GM18508 (cell line): ENCODE measurements at regions not wholly inside any gene's neighbourhood (a gene's known extent, or its start where the extent isn't known, plus 50 kb on each side); places are given as distances from the start of the nearest gene placed in this dataset.

Experiments used
- ATAC-seq: cut with Tn5 transposase; IDR thresholded peaks from one replicate; pipeline ENCODE4 v1.9.1; 2021; ENCODE audit warnings: moderate number of reproducible peaks; ENCODE audit not compliant: insufficient read depth, unreplicated experiment

DNA sequence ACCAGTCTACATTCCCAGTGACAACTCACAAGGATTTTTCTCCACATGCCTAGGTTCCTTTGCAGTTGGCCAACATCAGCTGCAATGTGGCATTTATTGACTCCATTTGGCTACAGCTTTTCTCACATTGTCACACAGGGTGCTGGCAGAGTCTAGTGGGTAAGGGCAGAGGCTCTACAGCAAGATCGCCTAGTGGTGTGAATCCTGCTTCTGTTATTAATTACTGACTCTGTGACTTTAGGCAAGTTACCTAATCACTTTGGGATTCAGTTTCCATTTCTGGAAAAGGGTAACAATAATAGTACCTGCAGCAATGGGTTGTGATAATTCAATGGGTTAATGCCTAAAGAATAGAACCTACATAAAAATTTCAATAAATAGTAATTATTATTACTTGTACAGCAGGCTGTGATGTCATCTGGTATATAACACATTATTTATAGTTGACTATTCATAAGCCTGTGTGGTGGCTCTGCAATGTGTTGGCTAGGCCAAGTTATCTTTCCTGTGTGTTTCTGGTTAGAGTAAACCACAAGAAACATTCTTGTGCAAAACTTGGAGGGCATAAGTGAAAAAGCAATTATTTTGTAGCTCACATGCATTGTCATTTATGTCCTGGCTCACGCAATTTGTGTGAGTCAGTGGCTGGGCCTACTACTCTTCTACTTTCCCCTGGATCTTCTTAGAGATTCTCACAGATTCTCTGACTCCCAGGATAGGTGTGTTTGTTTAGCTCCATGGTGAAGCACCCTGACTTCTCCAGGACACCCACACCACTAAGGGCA is 59.5 kb downstream of the PTGS2 start:
- no peak for ATAC-seq

GRCh38 chr1:186618401-186619170 is 61.6 kb downstream of the PTGS2 start:
- peak; percentile 100 for ATAC-seq

DNA sequence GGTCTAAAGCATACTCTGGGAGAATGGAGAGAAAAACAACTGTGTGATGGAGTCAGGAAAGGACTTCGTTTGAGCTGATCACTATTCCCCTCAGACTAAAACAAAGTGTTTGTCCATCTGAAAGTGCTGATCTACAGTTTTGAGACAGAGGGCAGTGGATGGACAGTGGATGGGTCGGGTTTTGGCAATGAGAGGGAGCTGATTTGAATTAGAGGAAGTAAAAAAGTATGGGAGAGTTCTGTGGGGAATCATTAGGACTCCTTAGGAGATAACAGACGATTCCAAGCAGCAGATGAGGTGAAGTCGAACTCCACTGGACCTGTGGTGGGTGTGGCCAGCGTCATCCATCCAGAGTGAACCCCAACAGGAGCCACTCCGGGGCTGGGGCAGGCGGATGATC is 62.3 kb downstream of the PTGS2 start:
- no peak for ATAC-seq

- no peak for ATAC-seq
Measured at GRCh38 chr1:186616511-186616910, 63.7 kb downstream of the PTGS2 start.

- no peak for ATAC-seq
Measured at GRCh38 chr1:186615332-186615731, 64.9 kb downstream of the PTGS2 start.

DNA sequence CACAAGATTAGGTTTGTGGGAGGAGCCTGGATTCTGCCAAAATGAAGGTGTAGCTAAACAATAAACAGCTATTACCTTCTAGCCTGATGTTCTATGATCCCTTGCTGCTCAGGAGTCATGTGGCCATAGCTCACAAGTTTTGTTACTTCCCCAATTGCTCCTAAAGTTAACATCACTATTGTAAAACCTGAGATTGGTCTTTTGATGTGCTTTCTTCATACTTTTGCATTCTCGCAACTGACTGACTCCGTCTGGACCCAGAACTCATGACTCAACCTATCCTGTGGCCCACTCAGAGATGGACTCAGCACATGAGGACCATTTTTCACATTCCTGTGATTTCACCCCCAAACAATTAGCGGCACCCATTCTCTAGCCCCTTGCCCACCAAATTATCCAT is 69.1 kb downstream of the PTGS2 start:
- no peak for ATAC-seq

- ATAC-seq = no peak
Measured at GRCh38 chr1:186609183-186609582, 71.0 kb downstream of the PTGS2 start.

- no peak for ATAC-seq
Measured at GRCh38 chr1:186605762-186606350, 74.4 kb downstream of the PTGS2 start.

DNA sequence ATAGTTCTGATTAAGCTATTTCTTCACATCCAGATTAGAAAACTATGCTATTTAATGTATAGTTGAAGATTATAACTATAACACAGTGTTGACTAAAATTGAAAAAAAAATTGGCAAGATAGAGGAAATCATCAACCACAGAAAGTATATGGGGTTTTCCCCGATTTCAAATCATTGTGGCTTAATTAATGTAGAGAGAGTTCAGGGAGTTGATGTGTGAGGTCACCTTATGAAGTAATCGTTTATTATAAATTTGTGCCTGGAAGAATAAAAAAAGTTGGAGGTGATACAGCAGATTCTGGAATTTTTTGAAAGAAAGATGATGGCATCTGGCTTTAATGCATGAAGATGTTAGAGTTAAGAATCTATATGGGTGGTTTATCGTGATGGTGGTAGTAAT is 84.3 kb downstream of the PTGS2 start:
- ATAC-seq = peak; percentile 68

DNA sequence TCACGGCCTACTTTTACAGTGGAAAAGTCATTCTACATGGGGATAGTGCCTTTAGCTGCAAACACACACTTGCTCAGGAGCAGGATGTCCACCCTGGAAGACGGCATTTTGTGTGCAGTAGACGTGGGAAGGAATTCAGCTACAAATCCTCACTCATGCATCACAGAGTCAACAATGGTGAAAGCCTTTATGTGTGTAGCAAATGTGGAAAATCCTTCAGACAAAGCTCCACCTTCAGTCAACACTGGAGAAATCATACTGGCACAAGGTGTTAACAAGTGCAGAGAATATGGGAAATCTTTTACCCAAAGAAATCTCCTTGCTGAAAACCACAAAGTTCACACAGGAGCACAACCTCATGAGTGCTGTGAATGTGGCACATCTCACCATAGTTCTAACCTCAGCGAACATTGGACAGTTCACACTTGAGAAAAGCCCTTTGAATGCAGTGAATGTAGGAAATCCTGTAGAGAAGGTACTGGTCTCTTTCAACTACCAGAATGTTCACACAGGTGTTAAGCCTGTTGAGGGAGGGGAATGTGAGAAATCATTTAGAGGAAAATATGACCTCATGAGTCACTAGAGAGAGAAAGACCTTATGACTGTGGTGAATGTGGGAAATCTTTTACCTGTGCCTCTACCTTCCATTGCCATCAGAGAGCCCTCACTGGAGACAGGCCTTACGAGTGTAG is 101.8 kb downstream of the PTGS2 start:
- ATAC-seq = no peak

DNA sequence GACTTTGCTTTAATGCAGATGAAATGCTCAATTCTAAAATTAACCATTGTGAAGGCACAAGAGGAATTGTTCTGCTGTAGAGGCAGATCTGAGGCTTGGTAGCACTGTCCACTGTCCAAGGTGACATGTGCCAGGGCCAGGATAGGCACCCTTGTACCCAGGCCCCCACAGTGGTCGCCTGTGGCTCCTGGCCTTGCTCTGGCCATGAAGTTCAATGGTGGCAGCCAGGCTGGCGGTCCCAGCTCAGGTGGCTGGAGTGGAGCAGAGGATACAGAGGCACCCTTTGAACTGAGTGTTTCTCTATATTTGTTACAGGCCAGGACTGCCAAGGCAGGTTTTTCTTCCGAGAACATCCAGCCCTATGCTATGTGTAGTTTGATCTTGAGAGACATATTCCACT is 102.6 kb downstream of the PTGS2 start:
- no peak for ATAC-seq

DNA sequence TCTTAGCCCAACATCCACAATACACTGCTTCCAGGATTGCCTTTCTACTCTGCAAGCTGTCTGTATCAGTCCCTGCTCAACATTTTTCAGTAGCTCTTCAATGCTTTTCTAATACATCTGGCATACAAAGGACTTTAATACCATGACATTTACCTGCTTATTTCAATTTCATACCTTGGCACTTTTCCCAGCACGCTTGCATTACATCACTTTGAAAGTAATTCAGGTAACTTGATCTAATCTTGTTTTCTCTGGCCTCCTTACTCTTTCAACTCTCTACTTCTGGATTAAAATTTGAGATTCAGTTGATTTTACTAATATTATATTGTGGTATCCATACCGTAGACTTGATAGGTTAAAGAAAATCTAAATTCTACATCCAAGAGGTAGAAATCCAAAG is 103.0 kb downstream of the PTGS2 start:
- no peak for ATAC-seq

GRCh38 chr1:186575348-186575747 is 104.9 kb downstream of the PTGS2 start:
- ATAC-seq = no peak

GRCh38 chr1:186574926-186575325 is 105.3 kb downstream of the PTGS2 start:
- no peak for ATAC-seq

DNA sequence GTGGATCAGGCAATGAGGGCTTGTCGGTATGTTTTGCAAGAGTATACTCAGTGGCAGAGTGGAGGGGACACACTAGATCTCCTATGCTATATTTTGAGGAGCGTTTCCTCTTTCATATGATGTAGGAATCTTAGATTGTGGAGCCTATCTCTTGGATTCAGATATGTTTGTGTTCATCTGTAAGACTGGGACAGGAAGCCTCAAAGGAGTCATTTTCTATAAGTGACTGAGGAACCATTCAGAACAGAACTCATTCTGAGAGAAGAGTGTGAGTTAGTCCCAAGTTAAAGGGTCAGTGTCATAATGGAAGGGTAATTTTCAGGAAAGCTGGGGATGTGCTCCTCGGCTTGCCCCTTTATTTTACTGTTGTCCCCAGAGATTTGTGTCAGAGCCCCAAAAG is 107.7 kb downstream of the PTGS2 start:
- no peak for ATAC-seq

DNA sequence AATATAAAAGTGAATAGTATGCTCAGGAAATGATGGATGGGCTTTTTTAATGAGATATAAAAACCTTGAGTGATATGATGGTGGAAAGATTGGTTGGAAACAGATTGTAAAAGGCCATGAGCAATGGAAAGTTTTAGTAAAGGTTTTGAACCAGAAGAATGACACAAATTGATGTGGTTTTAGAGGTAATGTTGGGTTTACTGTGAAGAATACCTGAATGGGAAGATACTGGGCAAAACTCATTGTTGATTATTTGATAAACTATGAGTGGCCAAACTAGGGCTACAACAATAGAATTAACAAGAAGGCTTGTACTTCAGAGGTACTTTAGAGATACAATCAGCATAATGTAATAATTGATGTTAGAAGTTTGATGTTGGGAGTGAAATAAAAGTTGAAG is 108.5 kb downstream of the PTGS2 start:
- ATAC-seq = no peak

- ATAC-seq = no peak
Measured at GRCh38 chr1:186569856-186570255, 108.9 kb upstream of the PDC start.

- ATAC-seq = no peak
Measured at GRCh38 chr1:186568221-186568620, 107.3 kb upstream of the PDC start.

GRCh38 chr1:186566140-186566855 is 105.4 kb upstream of the PDC start:
- no peak for ATAC-seq

DNA sequence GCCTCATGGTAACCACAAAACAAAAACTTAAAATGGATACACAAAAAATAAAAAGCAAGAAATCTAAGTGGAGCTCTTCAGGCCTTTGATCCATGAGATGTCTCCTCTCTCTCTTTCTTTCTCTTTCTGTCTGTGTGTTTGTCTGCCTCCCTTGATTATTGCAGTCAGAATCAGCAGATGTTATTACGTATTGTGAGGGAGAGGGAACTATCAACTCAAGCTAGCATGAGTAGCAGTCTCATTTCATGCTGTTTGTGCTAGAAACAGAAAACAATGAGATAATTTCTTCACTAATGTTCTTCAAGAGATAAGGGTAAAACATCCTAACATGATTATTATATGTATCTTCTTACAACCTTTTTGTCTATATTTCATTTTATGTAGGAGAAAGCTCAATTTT is 103.7 kb upstream of the PDC start:
- no peak for ATAC-seq
